ENCODE measurements at regions not wholly inside any gene's neighbourhood (a gene's known extent, or its start where the extent isn't known, plus 50 kb on each side); places are given as distances from the start of the nearest gene placed in this dataset.

GRCh38 chr18:38475686-38476085, 910.1 kb upstream of the CELF4 start:
- no peak overlapping the region for H3K4me3 ChIP-seq (ENCODE audit: low read depth, low read length)
- no peak for TF ChIP-seq CTCF (conservative IDR thresholded peaks at IDR 0.05; ENCODE audit: low read depth, low read length)
- no peak for DNase-seq (ENCODE audit: low read depth)

GRCh38 chr18:38473535-38473934, 907.9 kb upstream of the CELF4 start:
- no peak for DNase-seq (ENCODE audit: low read depth)
- TF ChIP-seq CTCF (conservative IDR thresholded peaks at IDR 0.05; ENCODE audit: low read depth, low read length): no peak
- H3K4me3 ChIP-seq (ENCODE audit: low read depth, low read length): no peak overlapping the region

- no peak for DNase-seq (ENCODE audit: low read depth)
- no peak overlapping the region for H3K4me3 ChIP-seq (ENCODE audit: low read depth, low read length)
- TF ChIP-seq CTCF (conservative IDR thresholded peaks at IDR 0.05; ENCODE audit: low read depth, low read length): no peak
These were observed 904.8 kb upstream of the CELF4 start for GRCh38 chr18:38470421-38470820.

GRCh38 chr18:38466426-38466825, 900.8 kb upstream of the CELF4 start:
- TF ChIP-seq CTCF (conservative IDR thresholded peaks at IDR 0.05; ENCODE audit: low read depth, low read length): no peak
- H3K4me3 ChIP-seq (ENCODE audit: low read depth, low read length): no peak overlapping the region
- DNase-seq (ENCODE audit: low read depth): no peak

- no peak for DNase-seq (ENCODE audit: low read depth)
- no peak for TF ChIP-seq CTCF (conservative IDR thresholded peaks at IDR 0.05; ENCODE audit: low read depth, low read length)
These were observed 898.4 kb upstream of the CELF4 start for GRCh38 chr18:38464024-38464423.

GRCh38 chr18:38460657-38461056, 895.1 kb upstream of the CELF4 start:
- no peak overlapping the region for H3K4me3 ChIP-seq (ENCODE audit: low read depth, low read length)
- no peak for TF ChIP-seq CTCF (conservative IDR thresholded peaks at IDR 0.05; ENCODE audit: low read depth, low read length)
- no peak for DNase-seq (ENCODE audit: low read depth)

More at GRCh38 chr18:38464024-38464423, 898.4 kb upstream of the CELF4 start:
- no peak overlapping the region for H3K4me3 ChIP-seq (ENCODE audit: low read depth, low read length)

- H3K4me3 ChIP-seq (ENCODE audit: low read depth, low read length): no peak overlapping the region
- no peak for TF ChIP-seq CTCF (conservative IDR thresholded peaks at IDR 0.05; ENCODE audit: low read depth, low read length)
- no peak for DNase-seq (ENCODE audit: low read depth)
These were observed 893.8 kb upstream of the CELF4 start for GRCh38 chr18:38459131-38459994.
